Calu3 (cell line): ENCODE measurements at regions not wholly inside any gene's neighbourhood (a gene's known extent, or its start where the extent isn't known, plus 50 kb on each side); places are given as distances from the start of the nearest gene placed in this dataset.

Source experiments
- BruUV-seq: library from RNA; stranded (reverse); fragments of 400-500 nt; replicated peaks from 2 replicates; lab custom pipeline; 2021; lab: Mats Ljungman, UMichigan
- CTCF ChIA-PET: fragments of 300-600 bp; sonication (Branson Sonifier 250); formaldehyde crosslinking; loops from one replicate; lab custom pipeline; 2022; ENCODE audit warnings: antibody characterized with exemption; lab: Charles Lee
- DNase-seq: peaks from one replicate; pipeline ENCODE4 v3.0.0; 2022
- H3K27ac Mint-ChIP-seq: one replicate; pipeline ENCODE4 v1.8.0; 2022; ENCODE audit warnings: mixed read lengths; ENCODE audit not compliant: unreplicated experiment
- H3K27me3 Mint-ChIP-seq: one replicate; pipeline ENCODE4 v1.8.0; 2022; ENCODE audit warnings: mixed read lengths; ENCODE audit not compliant: unreplicated experiment
- H3K36me3 Mint-ChIP-seq: one replicate; pipeline ENCODE4 v1.8.0; 2022; ENCODE audit warnings: mild to moderate bottlenecking, moderate library complexity, mixed read lengths; ENCODE audit not compliant: insufficient read depth, unreplicated experiment
- H3K4me1 Mint-ChIP-seq: one replicate; pipeline ENCODE4 v1.8.0; 2022; ENCODE audit warnings: mild to moderate bottlenecking, low read depth, mixed read lengths; ENCODE audit not compliant: unreplicated experiment
- H3K4me3 Mint-ChIP-seq: one replicate; pipeline ENCODE4 v1.8.0; 2022; ENCODE audit warnings: mild to moderate bottlenecking, low read depth, moderate library complexity, mixed read lengths; ENCODE audit not compliant: unreplicated experiment
- H3K9me3 Mint-ChIP-seq: one replicate; pipeline ENCODE4 v1.8.0; 2022; ENCODE audit warnings: low read depth, mixed read lengths; ENCODE audit not compliant: unreplicated experiment
- intact Hi-C: fragments of 100-400 bp; cut with micrococcal nuclease; formaldehyde crosslinking; loops from one replicate; pipeline ENCODE4 v1.10.0; 2022; ENCODE audit not compliant: unreplicated experiment
- TF ChIP-seq, protein P1 (sequence below): fragments of 200-600 bp; IDR thresholded peaks from one replicate; pipeline ENCODE4 v1.8.0; 2022; ENCODE audit warnings: antibody characterized with exemption; ENCODE audit not compliant: unreplicated experiment

- TF ChIP-seq, protein P1, sequence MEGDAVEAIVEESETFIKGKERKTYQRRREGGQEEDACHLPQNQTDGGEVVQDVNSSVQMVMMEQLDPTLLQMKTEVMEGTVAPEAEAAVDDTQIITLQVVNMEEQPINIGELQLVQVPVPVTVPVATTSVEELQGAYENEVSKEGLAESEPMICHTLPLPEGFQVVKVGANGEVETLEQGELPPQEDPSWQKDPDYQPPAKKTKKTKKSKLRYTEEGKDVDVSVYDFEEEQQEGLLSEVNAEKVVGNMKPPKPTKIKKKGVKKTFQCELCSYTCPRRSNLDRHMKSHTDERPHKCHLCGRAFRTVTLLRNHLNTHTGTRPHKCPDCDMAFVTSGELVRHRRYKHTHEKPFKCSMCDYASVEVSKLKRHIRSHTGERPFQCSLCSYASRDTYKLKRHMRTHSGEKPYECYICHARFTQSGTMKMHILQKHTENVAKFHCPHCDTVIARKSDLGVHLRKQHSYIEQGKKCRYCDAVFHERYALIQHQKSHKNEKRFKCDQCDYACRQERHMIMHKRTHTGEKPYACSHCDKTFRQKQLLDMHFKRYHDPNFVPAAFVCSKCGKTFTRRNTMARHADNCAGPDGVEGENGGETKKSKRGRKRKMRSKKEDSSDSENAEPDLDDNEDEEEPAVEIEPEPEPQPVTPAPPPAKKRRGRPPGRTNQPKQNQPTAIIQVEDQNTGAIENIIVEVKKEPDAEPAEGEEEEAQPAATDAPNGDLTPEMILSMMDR, result no peak
- H3K36me3 Mint-ChIP-seq, result peaks cover 23% of the 10 kb centered on the region
- BruUV-seq, result TSS peak; percentile 24
- peak overlapping the region; percentile 63 for H3K4me3 Mint-ChIP-seq
- H3K4me1 Mint-ChIP-seq, result peaks cover 31% of the 10 kb centered on the region
- H3K9me3 Mint-ChIP-seq, result no peaks in the 10 kb centered on the region
- no peaks in the 10 kb centered on the region for H3K27me3 Mint-ChIP-seq
- CTCF ChIA-PET, result no interaction called here
- no peak for DNase-seq
- no peak overlapping the region for H3K27ac Mint-ChIP-seq
- intact Hi-C loops, result no loop called here
Measured at GRCh38 chr22:25449781-25450317, 114.6 kb upstream of the GRK3 start.

DNA sequence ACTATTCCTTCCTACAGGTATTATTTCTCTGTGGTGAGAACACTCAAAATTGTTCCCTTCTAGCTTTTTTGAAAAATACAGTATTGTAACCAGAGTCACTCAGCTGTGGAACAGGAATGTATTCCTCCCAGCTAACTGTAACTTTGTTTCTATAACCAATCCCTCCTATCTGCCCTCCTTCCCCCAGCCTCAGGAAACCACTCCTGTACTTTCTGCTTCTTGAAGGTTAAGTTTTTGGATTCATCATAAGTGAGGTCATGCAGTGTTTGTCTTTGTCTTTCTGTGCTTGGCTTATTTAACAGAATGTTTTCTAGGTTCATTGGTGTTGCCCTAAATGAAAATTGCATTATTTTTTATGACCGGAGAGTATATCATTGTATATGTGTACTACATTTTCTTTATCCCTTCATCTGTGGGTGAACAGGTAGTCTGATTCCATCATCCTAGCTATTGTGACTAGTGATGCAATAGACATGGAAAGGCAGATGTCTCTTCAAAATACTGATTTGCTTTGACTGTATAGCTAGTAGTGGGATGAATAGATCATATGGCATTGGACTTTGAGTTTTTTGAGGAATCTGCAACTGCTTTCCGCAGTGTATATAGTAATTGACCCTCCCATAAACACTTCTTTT is 112.9 kb upstream of the GRK3 start:
- no peak overlapping the region for H3K4me3 Mint-ChIP-seq
- CTCF ChIA-PET, result interaction anchor here (0.6 to 0.8 kb wide), 2 partner anchors 31 to 309 kb away, joined by 3 read pairs; no protein-coding TSS in a partner anchor
- H3K27ac Mint-ChIP-seq, result no peak overlapping the region
- TF ChIP-seq, protein P1, result no peak
- no TSS peak for BruUV-seq
- H3K4me1 Mint-ChIP-seq, result peaks cover 31% of the 10 kb centered on the region
- H3K9me3 Mint-ChIP-seq, result no peaks in the 10 kb centered on the region
- DNase-seq, result no peak
- peaks cover 25% of the 10 kb centered on the region for H3K36me3 Mint-ChIP-seq
- intact Hi-C loops, result no loop called here
- no peaks in the 10 kb centered on the region for H3K27me3 Mint-ChIP-seq

DNA sequence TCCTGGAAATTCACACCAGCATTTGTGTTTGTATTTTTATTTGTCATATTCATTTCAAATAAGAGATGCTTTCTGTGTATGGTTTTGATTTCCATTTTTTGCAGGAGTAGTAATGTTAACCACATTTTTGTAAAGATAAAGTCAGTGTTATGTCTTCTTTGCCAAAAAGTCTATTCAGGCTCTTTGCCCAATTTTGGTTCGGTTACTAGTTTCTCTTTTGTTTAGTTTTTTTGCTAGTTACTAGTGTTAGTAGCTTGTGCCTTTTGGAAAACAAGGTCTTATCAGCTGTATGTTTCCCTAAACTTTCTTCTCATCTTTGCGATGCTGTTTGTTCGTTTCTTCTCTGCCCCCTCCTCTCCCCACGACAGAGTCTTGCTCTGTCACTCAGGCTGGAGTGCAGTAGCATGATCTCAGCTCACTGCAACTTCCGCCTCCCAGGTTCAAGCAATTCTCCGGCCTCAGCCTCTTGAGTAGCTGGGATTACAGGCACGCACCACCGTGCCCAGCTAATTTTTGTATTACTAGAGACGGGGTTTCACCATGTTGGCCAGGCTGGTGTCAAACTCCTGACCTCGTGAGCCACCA is 112.3 kb upstream of the GRK3 start:
- Mint-ChIP-seq H3K27ac (no peak overlapping the region), H3K4me3 (no peak overlapping the region), H3K4me1 (peaks cover 31% of the 10 kb centered on the region), H3K9me3 (no peaks in the 10 kb centered on the region), H3K36me3 (peaks cover 27% of the 10 kb centered on the region), H3K27me3 (no peaks in the 10 kb centered on the region)
- CTCF ChIA-PET, result interaction anchor here (0.8 kb wide), 1 partner anchor 31 kb away, joined by 3 read pairs; no protein-coding TSS in a partner anchor
- no peak for DNase-seq
- intact Hi-C loops, result no loop called here
- TF ChIP-seq, protein P1, result no peak
- no TSS peak for BruUV-seq

- no peak for DNase-seq
- no peaks in the 10 kb centered on the region for H3K27me3 Mint-ChIP-seq
- TF ChIP-seq, protein P1, result no peak
- CTCF ChIA-PET, result no interaction called here
- peaks cover 31% of the 10 kb centered on the region for H3K4me1 Mint-ChIP-seq
- no TSS peak for BruUV-seq
- no peaks in the 10 kb centered on the region for H3K9me3 Mint-ChIP-seq
- intact Hi-C loops, result no loop called here
- H3K36me3 Mint-ChIP-seq, result peaks cover 21% of the 10 kb centered on the region
- no peak overlapping the region for H3K4me3 Mint-ChIP-seq
- H3K27ac Mint-ChIP-seq, result no peak overlapping the region
Measured at GRCh38 chr22:25453058-25453457, 111.4 kb upstream of the GRK3 start.
